ENCODE measurements at regions not wholly inside any gene's neighbourhood (a gene's known extent, or its start where the extent isn't known, plus 50 kb on each side); places are given as distances from the start of the nearest gene placed in this dataset.
A peak's percentile ranks its signal among the peaks of the same experiment; 100 is the strongest.

- no peak for TF ChIP-seq CTCF (IDR thresholded peaks at IDR 0.05; ENCODE audit: low read depth, low read length)
- DNase-seq (ENCODE audit: low read depth in 2 of 2): peak in 1 of 2 donors; percentile 19
- no peak overlapping the region for H3K4me3 ChIP-seq (replicated peaks in 1 of 2; ENCODE audit: low read depth in 2 of 2, low read length in 2 of 2)
These were observed 65.0 kb upstream of the SLC2A12 start for GRCh38 chr6:134117409-134117808.

GRCh38 chr6:134115715-134116074 lies 63.3 kb upstream of the SLC2A12 start:
- no peak for DNase-seq (ENCODE audit: low read depth in 2 of 2)
- no peak for TF ChIP-seq CTCF (IDR thresholded peaks at IDR 0.05; ENCODE audit: low read depth, low read length)
- no peak overlapping the region for H3K4me3 ChIP-seq (replicated peaks in 1 of 2; ENCODE audit: low read depth in 2 of 2, low read length in 2 of 2)

GRCh38 chr6:134114918-134115714 lies 62.7 kb upstream of the SLC2A12 start:
- no peak for TF ChIP-seq CTCF (IDR thresholded peaks at IDR 0.05; ENCODE audit: low read depth, low read length)
- no peak overlapping the region for H3K4me3 ChIP-seq (replicated peaks in 1 of 2; ENCODE audit: low read depth in 2 of 2, low read length in 2 of 2)
- no peak for DNase-seq (ENCODE audit: low read depth in 2 of 2)

- DNase-seq (ENCODE audit: low read depth in 2 of 2): no peak
- H3K4me3 ChIP-seq (replicated peaks in 1 of 2; ENCODE audit: low read depth in 2 of 2, low read length in 2 of 2): no peak overlapping the region
- no peak for TF ChIP-seq CTCF (IDR thresholded peaks at IDR 0.05; ENCODE audit: low read depth, low read length)
These were observed 62.1 kb upstream of the SLC2A12 start for GRCh38 chr6:134114489-134114888.

- no peak overlapping the region for H3K4me3 ChIP-seq (replicated peaks in 1 of 2; ENCODE audit: low read depth in 2 of 2, low read length in 2 of 2)
- TF ChIP-seq CTCF (IDR thresholded peaks at IDR 0.05; ENCODE audit: low read depth, low read length): no peak
- DNase-seq (ENCODE audit: low read depth in 2 of 2): no peak
These were observed 59.3 kb upstream of the SLC2A12 start for GRCh38 chr6:134111726-134112125.

- peak; percentile 68 to 80 for DNase-seq (ENCODE audit: low read depth in 2 of 2)
- TF ChIP-seq CTCF (IDR thresholded peaks at IDR 0.05; ENCODE audit: low read depth, low read length): peak; percentile 90
- H3K4me3 ChIP-seq (replicated peaks in 1 of 2; ENCODE audit: low read depth in 2 of 2, low read length in 2 of 2): no peak overlapping the region
These were observed 58.7 kb upstream of the SLC2A12 start for GRCh38 chr6:134111062-134111677.

Measured in cardiac fibroblast (primary cell).